Hematopoietic multipotent progenitor cell (in vitro differentiated cells): ENCODE measurements at regions not wholly inside any gene's neighbourhood (a gene's known extent, or its start where the extent isn't known, plus 50 kb on each side); places are given as distances from the start of the nearest gene placed in this dataset.
A peak's percentile ranks its signal among the peaks of the same experiment; 100 is the strongest.
"Not testable (repeated sequence)": the region's sequence is repeated elsewhere in the genome, so short reads cannot be mapped to it uniquely, and the experiment has no call there.

Experiments used
- DNase-seq, 3 donors: peaks; one replicate each; pipeline ENCODE4 v3.0.0-alpha.2; 2011 to 2015; ENCODE audit warnings: low read depth in 2 of 3, low spot score in 2 of 3

DNA sequence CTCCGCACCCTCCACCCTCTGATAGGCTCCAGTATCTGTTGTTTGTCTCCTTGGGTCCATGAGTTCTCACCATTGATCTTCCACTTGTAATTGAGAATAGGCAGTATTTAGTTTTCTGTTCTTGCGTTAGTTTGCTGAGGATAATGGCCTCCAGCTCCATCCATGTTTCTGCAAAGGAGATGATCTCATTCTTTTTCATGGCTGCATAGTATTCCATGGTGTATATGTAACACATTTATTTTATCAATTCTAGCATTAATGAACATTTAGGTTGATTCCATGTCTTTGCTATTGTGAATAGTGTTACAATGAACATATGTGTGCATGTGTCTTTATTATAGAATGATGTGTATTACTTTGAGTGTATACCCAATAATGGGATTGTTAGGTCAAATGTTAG lies 814.6 kb upstream of the FRG1 start:
- no peak for DNase-seq

DNA sequence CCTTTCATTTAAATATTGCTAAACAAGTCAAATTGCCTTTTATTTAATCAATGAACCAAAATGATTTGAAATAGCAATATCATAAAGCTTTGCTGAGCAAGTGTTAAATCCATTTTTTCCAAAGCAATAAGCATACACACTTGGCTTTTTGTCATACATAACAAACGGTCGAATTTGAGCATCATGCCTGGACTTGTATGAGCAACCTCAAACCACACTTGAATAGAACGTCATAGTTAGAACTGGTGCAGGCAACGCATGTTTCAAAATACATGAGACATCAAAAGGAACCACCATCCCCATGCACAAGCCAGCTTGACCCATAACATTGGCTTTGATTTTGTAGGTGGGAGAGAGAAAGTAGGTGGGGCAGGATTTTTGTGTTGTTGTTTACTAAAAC lies 812.3 kb upstream of the FRG1 start:
- DNase-seq = no peak

DNA sequence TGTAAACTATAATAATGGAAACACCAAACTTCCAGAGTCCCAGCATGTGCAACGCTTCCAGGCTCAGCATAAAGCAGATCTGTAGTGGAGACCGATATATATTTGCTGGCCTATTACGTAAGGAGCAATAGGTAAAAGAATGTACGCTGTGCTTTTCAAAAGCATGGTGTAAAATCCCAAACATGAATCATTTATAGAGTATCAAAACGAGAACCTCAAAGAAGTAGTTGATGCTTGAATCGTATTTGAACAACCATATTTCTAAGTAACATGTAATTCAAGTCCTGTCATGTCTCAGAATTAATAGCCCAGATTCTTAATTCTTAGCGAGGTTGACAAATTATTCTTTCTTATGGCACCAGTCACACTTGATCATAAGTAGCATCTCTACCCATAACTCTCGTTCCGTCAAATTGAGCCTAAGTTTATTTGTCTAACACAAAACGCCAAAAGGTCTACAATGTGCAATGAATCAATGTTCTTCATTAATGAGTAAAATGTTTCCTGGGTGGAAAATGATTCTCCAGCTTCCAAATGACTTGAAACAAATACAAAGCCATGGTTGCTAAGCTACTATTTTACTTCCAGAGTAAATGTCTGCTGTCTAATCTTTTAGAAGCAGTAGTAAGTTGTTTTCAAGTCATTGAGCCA lies 811.5 kb upstream of the FRG1 start:
- DNase-seq = no peak

DNA sequence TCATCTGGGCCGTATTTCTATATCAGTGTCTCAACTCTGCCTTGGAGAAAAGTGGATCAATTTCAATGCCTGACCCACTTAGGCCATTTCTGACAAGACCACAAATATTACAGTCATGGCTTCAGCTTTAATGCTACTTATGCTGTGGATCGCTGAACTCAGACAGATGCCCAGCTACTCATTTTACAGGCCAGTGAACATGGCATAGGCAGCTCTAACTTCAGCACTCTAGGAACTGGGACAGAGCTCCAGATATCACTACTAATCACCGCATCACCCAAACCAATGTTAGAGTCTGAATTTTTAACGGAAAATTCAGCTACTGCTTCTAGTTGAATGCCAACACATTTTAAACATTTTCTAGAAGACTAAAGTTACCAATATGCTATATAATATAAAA lies 809.6 kb upstream of the FRG1 start:
- no peak for DNase-seq

DNA sequence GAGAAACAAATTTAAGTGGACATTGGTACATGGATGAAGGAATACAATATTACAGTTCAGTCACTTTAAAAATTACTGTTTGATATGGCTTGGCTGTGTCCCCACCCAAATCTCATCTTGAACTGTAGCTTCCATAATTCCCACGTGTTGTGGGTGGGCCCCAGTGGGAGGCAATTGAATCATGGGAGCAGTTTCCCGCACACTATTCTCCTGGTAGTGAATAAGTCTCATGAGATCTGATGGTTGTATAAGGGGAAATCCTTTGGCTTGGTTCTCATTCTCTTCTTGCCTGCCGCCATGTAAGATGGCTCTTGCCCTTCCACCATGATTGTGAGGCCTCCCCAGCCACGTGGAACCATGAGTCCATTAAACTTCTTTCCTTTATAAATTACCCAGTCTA lies 804.2 kb upstream of the FRG1 start:
- no peak for DNase-seq

DNA sequence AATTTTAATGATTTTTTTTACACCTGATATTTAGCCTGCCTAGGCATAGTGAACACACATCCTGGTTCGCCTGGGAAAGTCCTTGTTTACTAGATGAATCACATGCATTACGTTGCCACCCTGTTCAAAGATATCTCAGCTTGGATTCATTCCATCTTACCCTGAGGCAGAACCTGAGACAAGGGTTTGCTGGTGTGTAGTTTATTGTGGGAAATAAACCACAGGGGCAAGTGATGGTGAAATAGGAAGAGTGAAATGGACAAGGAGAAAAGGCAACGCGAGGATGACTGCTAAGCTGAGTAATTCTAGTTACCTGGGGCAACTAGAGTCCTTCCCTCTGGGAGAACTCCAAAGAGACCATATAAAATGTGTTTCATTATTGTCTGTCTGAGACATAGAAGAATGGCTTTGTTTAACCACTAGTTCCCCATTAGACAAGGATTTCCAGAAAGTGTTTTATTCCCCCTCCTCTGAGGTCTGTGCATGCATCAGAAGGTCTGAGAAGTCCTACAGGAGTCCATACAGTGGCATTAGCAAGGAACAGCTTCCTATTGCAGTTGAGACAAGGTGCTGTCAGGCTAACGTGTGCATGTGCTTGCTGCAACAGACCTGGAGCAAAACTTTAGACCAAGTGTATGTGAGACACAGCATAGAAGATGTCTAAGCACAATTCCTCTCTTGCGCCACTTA lies 797.3 kb upstream of the FRG1 start:
- no peak for DNase-seq

DNA sequence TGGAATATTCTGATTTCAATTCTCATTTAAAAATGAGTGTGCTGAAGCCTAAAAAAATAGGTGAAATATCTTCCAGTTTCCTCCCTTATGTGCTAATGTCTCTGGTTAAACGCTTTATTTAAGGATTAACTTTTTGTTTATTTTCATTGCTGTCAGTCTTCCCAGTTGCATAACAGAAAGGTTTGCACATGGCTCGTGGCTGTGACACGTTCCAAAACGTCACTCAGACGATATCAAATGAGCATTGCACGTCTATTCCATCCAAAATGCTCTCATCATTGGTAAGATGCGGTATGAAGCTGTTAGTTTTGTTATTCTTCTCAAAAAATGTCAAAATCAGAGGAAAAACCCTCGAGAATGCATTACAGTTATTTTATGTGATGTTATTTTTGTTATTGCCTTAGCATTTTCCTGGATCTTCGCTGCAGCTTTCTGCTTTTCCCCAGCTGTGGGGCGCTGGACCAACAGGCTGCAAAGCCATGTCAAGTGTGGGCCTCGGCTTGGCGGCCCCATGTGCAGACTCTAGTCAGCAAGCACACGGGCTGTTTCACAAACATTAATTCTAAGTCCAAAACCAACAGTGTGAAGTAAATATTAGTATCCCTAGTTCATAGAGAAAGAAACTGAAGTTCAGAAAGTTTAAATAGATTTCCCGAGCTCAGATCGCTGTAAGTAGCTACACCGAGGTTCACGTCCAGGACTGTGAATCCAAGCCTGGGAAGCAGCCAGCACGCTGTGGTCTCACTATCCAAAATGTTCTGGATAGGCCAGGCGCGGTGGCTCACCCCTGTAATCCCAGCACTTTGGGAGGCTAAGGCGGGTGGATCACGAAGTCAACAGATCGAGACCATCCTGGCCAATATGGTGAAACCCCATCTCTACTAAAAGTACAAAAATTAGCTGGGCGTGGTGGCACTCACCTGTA lies 793.4 kb upstream of the FRG1 start:
- DNase-seq = no peak

DNA sequence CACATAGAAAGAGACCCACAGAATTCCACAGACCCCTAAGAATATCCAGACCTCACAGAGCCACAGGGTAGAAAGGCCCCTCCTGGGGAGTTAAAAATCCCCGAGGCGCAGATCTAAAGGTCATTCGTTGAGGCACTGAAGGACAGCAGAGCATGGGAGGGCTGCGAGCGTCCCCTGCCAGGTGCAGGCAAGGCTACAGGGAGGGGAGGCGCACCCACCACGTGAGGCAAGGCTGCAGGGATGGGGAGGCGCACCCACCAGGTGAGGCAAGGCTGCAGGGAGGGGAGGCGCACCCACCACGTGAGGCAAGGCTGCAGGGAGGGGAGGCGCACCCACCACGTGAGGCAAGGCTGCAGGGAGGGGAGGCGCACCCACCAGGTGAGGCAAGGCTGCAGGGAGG lies 785.6 kb upstream of the FRG1 start:
- DNase-seq = not testable (repeated sequence)

DNA sequence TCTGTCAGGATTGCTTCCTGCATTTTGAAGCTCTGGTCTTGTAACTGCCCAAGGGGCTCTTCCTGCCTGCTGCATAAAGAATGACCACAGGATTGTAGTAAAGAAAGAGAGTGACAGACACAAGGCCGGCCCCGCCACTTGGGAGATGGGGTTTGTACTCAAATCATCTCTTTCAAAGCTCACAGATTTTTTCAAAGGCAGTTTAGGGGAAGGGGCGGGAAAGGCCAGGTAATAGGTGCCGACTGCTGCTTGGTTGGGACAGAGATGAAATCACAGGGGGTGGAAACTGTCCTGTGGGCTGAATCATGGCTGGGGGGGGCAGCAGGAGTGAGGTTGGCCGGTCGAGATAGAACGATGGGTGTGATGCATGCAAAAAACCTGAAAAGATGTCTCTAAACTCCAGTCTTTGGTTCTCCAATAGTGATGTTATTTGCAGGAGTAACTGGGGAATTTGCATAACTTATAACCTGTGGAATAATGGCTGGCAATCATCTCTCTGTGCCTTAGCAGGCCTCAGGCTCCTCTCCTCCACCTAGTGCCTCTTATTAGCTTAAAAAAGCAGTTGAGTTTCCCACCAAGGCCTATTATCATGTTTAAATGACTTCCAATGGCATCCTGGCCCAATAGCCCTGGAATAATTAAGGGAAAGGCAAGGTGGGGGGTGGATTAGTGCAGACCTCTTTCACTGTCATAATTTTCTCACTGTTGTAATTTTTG lies 778.4 kb upstream of the FRG1 start:
- no peak for DNase-seq

DNA sequence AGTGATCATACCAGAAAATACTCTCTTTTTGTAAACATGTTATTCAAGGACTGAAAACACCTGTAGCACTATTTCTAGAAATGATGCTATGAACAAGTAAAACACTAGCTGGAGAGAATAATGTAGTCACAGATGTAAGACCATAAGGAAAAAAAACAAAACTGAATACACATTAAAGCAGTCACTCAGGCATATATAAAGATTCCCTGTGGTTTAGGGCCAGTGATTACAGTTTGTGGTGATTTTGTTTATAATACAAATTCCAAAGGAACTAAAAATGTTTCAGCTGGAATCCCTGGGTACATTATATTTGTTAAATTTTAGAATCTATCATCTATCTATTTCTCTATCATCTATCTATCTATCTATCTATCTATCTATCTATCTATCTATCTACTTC lies 777.8 kb upstream of the FRG1 start:
- no peak for DNase-seq

DNA sequence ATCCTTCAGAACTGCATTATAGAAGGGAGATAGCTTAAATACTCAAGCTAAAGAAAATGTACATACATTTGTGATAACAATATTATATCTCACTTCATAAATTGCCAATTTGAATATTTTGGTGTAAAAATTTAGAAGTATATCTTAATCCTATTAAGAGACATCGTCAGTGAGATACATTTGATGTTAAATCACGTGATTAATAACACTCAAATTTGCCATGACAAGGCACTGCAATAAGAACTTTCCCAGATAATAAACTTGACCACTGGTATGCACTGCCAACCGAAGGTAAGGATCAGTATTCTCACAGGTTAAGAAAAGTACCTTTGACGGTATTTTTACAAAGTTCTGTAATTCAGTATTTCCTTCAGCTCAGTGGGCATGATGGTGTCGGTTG lies 764.7 kb upstream of the FRG1 start:
- no peak for DNase-seq

DNA sequence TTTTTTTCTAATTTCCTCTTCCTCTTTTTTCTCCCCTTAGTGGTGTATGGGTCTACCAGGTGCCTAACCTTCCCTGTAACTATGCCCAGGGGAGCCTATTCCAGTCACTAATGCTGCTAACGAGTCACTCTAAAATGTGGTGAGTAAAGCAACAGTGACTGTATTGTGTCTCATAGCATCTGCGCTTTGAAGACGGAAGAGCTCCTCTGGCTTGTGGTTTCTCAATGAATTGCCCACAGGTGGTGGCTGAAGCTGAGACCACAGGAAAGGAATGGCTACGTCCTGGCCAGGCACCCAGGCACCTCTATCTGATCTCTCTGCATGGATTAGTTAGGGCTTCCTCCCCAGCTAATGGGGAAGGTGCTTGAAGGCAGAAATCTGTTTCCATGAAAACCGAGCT lies 763.5 kb upstream of the FRG1 start:
- DNase-seq = no peak

DNA sequence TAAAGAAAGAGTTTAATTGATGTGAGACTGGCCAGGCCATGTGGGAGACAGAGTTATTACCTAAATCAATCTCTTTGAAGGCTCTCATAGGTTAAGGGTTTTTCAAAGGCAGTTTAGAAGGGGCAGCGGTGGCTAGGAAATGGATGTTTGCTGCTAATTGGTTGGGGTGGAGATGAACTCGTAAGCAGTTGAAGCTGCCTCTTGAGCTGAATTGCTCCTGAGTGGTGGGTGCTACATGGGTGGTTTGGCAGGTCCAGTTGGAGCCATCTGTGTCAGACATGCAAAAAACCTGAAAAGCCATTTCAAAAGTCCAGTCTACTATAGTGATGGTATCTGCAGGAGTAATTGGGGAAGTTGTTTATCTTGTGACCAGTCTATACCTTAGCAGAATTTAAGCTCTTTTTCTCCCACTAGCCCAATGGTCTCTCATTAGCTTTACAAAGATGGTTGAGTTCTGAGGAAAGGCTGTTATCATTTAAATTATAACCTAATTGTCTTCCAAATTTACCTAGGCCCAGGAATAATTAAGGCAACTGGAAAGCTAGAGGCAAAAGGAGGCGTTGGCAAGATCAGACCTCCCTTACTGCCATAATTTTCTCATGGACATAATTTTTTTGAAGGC lies 762.4 kb upstream of the FRG1 start:
- DNase-seq = no peak

DNA sequence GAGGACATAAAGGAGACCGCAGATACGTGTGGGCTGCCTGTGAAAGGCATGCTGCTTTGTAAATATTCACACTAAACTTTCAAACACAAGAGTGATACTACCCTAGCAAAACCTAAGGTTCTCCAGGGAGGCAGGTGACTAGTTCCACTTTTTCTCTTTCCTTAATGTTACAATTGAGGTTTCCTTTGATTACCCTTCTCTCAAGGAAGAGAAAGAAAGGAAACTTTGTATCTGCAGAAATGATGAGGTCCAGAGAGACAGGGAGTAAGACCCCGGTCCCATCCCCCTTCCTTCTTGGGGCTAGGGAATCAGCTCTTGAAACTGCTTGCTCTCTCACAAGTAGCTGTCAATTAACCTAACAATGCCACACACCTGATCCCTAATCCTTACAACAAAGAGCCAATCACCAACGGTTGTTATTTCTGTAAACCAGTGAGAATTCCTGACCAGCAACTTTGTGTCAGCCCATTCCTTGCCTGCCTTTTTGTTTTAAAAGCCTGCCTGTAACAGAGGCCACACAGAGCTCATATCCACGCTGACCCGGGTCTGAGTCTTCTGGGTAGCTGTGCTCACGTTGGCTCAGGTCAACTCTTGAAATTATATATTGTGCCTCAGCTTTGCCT lies 754.8 kb upstream of the FRG1 start:
- DNase-seq = no peak

DNA sequence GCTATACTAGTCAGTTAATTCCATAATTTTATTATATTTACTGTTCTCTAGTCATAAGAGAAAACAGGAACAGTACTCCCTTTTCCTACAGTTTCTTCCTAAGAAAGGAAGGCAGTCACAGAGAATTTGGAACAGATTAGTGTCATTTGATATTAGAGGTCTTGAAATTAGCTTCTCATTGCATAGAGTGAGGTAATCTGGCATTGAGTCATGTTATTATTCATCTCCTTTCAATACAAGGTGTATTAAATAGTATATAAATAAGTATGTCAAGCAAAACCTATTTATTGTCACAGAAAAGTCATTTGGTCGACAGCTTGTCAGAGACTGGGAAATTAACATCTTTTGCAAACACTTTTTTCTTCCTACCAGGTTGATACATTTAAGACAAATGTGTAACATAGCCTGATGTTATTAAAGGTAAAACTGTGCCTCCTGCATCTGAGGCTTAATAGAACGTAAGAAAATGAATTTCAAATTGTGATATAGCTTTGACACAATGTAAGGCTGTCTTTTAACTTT lies 753.1 kb upstream of the FRG1 start:
- DNase-seq = no peak

DNA sequence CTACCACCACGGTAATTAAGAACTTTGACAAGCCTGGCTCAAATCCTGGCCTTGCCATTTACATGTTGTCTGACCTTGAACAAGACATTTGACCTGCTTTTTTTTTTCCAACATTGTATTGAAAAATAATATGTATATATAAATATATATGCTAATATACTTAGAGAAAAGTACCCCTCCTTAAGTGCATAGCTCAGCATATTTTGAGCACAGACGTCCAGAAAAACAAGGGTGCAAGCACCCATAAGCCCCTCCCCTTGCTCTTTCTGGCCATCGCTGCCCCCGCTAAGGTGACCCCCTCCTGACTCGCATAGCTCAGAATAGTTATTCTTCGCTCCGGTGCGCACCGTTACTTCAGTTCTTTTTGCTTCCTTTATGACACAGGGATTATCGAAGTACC lies 742.0 kb upstream of the FRG1 start:
- DNase-seq = no peak

DNA sequence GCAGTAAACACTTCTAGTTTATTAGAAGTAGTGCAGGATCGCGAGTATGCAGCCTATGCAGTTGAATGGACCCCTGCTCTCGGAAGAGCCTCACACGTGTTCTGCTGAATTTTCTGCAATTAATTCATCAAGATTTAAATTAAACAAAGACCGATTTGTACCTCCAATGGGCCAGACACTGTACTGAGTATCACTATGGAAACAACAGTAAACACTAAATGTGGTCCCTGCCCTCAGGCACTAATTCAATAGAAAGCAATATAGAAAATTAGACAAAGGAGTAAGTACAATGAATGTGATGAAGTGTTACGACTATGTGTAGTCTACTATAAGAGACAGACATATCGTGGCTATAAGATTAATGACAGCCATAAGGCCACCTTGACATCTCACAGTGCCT lies 740.3 kb upstream of the FRG1 start:
- no peak for DNase-seq

DNA sequence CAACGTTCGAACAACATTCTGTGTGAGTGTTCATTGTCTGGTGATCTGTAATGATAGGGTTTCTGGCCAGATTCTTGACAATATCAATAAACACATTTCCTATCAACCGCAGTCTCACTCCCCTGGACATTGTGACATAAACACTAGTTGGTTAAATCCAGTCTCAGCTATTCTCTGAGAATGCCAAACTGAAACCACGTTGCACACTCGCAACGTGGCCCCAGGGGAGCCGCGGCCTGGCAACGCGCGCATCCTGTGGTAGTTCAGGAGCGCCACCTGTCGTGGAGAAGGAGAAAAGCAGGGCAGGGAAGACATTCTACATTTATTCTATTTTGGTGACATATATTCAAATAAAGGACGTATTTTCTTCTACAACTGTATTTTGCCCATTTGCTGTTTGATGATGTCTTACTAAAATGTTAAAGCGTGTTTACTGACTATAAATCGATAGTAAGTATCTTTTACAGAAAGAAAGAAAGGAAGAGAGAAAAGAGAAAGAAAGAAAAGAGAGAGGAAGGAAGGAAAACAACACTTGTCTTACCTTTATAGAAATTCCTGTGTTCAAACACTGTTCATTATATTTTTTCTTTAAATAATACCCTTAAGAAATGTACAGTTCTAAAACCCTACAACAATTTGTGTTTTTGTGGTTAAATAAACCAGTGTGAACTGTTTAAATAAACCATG lies 738.3 kb upstream of the FRG1 start:
- peak in 2 of 3 donors; percentile 40 to 71 for DNase-seq

DNA sequence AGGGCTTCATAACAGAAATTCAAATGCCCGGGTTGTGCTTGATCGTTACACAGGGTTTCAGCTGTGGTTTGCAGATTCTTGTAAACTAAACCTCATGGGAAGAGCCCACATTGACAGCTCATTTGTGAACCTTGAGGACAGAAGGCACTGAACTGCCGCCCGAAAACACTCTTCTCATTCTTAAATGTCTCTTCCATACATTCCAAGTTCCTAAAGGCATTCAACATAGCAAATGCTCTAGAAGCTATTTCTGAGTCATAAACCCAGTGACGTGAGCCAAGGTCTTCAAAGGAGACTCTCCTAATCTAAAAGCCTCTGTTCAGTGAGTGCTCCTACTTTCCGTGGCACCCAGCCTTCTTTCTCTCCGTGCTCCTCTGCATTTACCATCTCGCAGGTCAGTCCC lies 737.8 kb upstream of the FRG1 start:
- DNase-seq = no peak
